Embryonic facial prominence (tissue), 1 donor: ENCODE measurements at regions not wholly inside any gene's neighbourhood (a gene's known extent, or its start where the extent isn't known, plus 50 kb on each side); places are given as distances from the start of the nearest gene placed in this dataset.
"Not testable (repeated sequence)": the region's sequence is repeated elsewhere in the genome, so short reads cannot be mapped to it uniquely, and the experiment has no call there.

ENCODE experiments used
- DNase-seq: peaks from one replicate; pipeline ENCODE4 v3.0.0-alpha.2; 2016; ENCODE audit errors: extremely low spot score

- DNase-seq, result not testable (repeated sequence)
These were observed 54.9 kb upstream of the NBPF12 start for GRCh38 chr1:146883190-146883589.

- DNase-seq, result not testable (repeated sequence)
These were observed 57.0 kb upstream of the NBPF12 start for GRCh38 chr1:146881096-146881495.

- not testable (repeated sequence) for DNase-seq
These were observed 74.3 kb upstream of the NBPF12 start for GRCh38 chr1:146863799-146864319.

GRCh38 chr1:146853147-146853546 is 85.0 kb upstream of the NBPF12 start:
- DNase-seq, result not testable (repeated sequence)

- not testable (repeated sequence) for DNase-seq
These were observed 87.7 kb upstream of the NBPF12 start for GRCh38 chr1:146850352-146850889.

- DNase-seq, result not testable (repeated sequence)
These were observed 99.4 kb upstream of the NBPF12 start for GRCh38 chr1:146838725-146839124.

GRCh38 chr1:146826957-146827356 is 111.2 kb upstream of the NBPF12 start:
- not testable (repeated sequence) for DNase-seq

- not testable (repeated sequence) for DNase-seq
These were observed 143.9 kb upstream of the NBPF12 start for GRCh38 chr1:146794236-146794635.

GRCh38 chr1:146792725-146793124 is 145.4 kb upstream of the NBPF12 start:
- not testable (repeated sequence) for DNase-seq

- DNase-seq, result not testable (repeated sequence)
These were observed 153.7 kb upstream of the NBPF12 start for GRCh38 chr1:146784212-146784940.

GRCh38 chr1:146781235-146781634 is 156.9 kb upstream of the NBPF12 start:
- not testable (repeated sequence) for DNase-seq

GRCh38 chr1:146777826-146778602 is 160.1 kb upstream of the NBPF12 start:
- DNase-seq, result peak; percentile 7

GRCh38 chr1:146774988-146775387 is 163.1 kb upstream of the NBPF12 start:
- DNase-seq, result not testable (repeated sequence)

- not testable (repeated sequence) for DNase-seq
These were observed 163.9 kb upstream of the NBPF12 start for GRCh38 chr1:146774271-146774670.

GRCh38 chr1:146771409-146771808 is 166.7 kb upstream of the NBPF12 start:
- DNase-seq, result not testable (repeated sequence)

GRCh38 chr1:146770998-146771397 is 167.1 kb upstream of the NBPF12 start:
- DNase-seq, result not testable (repeated sequence)

- not testable (repeated sequence) for DNase-seq
These were observed 174.9 kb upstream of the NBPF12 start for GRCh38 chr1:146763234-146763633.

GRCh38 chr1:146756858-146757257 is 181.3 kb upstream of the NBPF12 start:
- DNase-seq, result not testable (repeated sequence)

- not testable (repeated sequence) for DNase-seq
These were observed 189.4 kb upstream of the NBPF12 start for GRCh38 chr1:146748686-146749085.

- DNase-seq, result not testable (repeated sequence)
These were observed 206.0 kb upstream of the NBPF12 start for GRCh38 chr1:146731981-146732680.

GRCh38 chr1:146729642-146730344 is 208.3 kb upstream of the NBPF12 start:
- not testable (repeated sequence) for DNase-seq
